GM23338 (cell line): ENCODE measurements at regions not wholly inside any gene's neighbourhood (a gene's known extent, or its start where the extent isn't known, plus 50 kb on each side); places are given as distances from the start of the nearest gene placed in this dataset.

Experiments
- ATAC-seq: fragments of 200-7000 bp; cut with Tn5 transposase; 3 replicates; pipeline ENCODE4 v1.9.1; 2020
- DNase-seq: peaks from one replicate; pipeline ENCODE4 v3.0.0-alpha.2; 2015; ENCODE audit warnings: low spot score
- H2AFZ ChIP-seq: fragments of 200-600 bp; sonication (generic); 2 replicates; pipeline ENCODE4 v1.8.0; 2016; ENCODE audit warnings: antibody characterized with exemption, mild to moderate bottlenecking, moderate library complexity
- H3F3A ChIP-seq: fragments of 200-600 bp; sonication (generic); replicated peaks from 2 replicates; pipeline ENCODE4 v1.8.0; 2017; ENCODE audit warnings: antibody characterized with exemption, mixed run types, low read depth
- H3K27ac ChIP-seq: fragments of 200-600 bp; sonication (generic); 2 replicates; pipeline ENCODE4 v1.6.1; 2016; ENCODE audit warnings: low read depth
- H3K27me3 ChIP-seq: fragments of 200-600 bp; sonication (generic); 2 replicates; pipeline ENCODE4 v1.8.0; 2016; ENCODE audit warnings: mild to moderate bottlenecking, mixed run types, moderate library complexity; ENCODE audit not compliant: insufficient read depth
- H3K36me3 ChIP-seq: fragments of 200-600 bp; sonication (generic); 2 replicates; pipeline ENCODE4 v1.8.0; 2016; ENCODE audit warnings: mild to moderate bottlenecking; ENCODE audit not compliant: insufficient read depth
- H3K4me1 ChIP-seq: fragments of 200-600 bp; sonication (generic); 2 replicates; pipeline ENCODE4 v1.8.0; 2016; ENCODE audit warnings: mild to moderate bottlenecking, moderate library complexity; ENCODE audit not compliant: insufficient read depth
- H3K4me2 ChIP-seq: fragments of 200-600 bp; sonication (generic); 2 replicates; pipeline ENCODE4 v1.7.1; 2017; ENCODE audit warnings: mixed run types
- H3K4me3 ChIP-seq: fragments of 200-600 bp; sonication (generic); 2 replicates; pipeline ENCODE4 v1.6.1; 2016; ENCODE audit warnings: mixed run types
- H3K79me2 ChIP-seq: fragments of 200-600 bp; sonication (generic); replicated peaks from 2 replicates; pipeline ENCODE4 v1.8.0; 2017; ENCODE audit warnings: mild to moderate bottlenecking; ENCODE audit not compliant: insufficient read depth
- H3K9me2 ChIP-seq: fragments of 200-600 bp; sonication (generic); 2 replicates; pipeline ENCODE4 v1.8.0; 2017; ENCODE audit not compliant: insufficient read depth
- H4K20me1 ChIP-seq: fragments of 200-600 bp; sonication (generic); replicated peaks from 2 replicates; pipeline ENCODE4 v1.8.0; 2017; ENCODE audit warnings: mild to moderate bottlenecking; ENCODE audit not compliant: insufficient read depth
- H3K27ac Mint-ChIP-seq: 2 replicates; pipeline ENCODE4 v1.8.0; 2020; ENCODE audit warnings: inconsistent platforms, mild to moderate bottlenecking, moderate library complexity, mixed read lengths
- H3K27me3 Mint-ChIP-seq: 3 replicates; pipeline ENCODE4 v1.8.0; 2022; ENCODE audit warnings: low read depth, mild to moderate bottlenecking, moderate library complexity, mixed read lengths, inconsistent platforms; ENCODE audit not compliant: insufficient read depth, poor library complexity
- H3K36me3 Mint-ChIP-seq: 3 replicates; pipeline ENCODE4 v1.8.0; 2021; ENCODE audit warnings: low read depth, mild to moderate bottlenecking, inconsistent platforms, moderate library complexity, mixed read lengths
- H3K4me1 Mint-ChIP-seq: 3 replicates; pipeline ENCODE4 v1.8.0; 2020; ENCODE audit warnings: mild to moderate bottlenecking, inconsistent platforms, mixed read lengths
- H3K4me3 Mint-ChIP-seq: 3 replicates; pipeline ENCODE4 v1.8.0; 2021; ENCODE audit warnings: moderate library complexity, mild to moderate bottlenecking, inconsistent platforms, mixed read lengths
- H3K9me3 Mint-ChIP-seq: 3 replicates; pipeline ENCODE4 v1.8.0; 2020; ENCODE audit warnings: moderate library complexity, mild to moderate bottlenecking, inconsistent platforms, mixed read lengths
- CREB1 ChIP-seq: fragments of 250-450 bp; sonication (Bioruptor Pico); IDR thresholded peaks from 2 replicates; pipeline ENCODE4 v1.5.0; 2020; ENCODE audit warnings: low read depth, mild to moderate bottlenecking, moderate library complexity
- CTCF ChIP-seq, 2 experiments: fragments of 200-600 bp in 1 of 2; sonication (generic) in 1 of 2; conservative IDR thresholded peaks; 2 replicates each; pipeline versions ENCODE4 v1.5.1 to v1.6.1; 2016 to 2017; ENCODE audit warnings: antibody characterized with exemption in 2 of 2, low read depth in 2 of 2, mild to moderate bottlenecking in 2 of 2, moderate library complexity in 1 of 2
- ETS1 ChIP-seq: IDR thresholded peaks from 2 replicates; pipeline ENCODE4 v1.6.1; 2016; ENCODE audit warnings: antibody characterized with exemption
- EZH2 ChIP-seq: fragments of 200-600 bp; sonication (generic); IDR thresholded peaks from one replicate; pipeline ENCODE4 v1.8.0; 2017; ENCODE audit warnings: antibody characterized with exemption, mild to moderate bottlenecking, low read depth; ENCODE audit not compliant: unreplicated experiment
- EZH2phosphoT487 ChIP-seq: fragments of 200-600 bp; sonication (generic); IDR thresholded peaks from one replicate; pipeline ENCODE4 v1.8.1; 2018; ENCODE audit warnings: antibody characterized with exemption; ENCODE audit not compliant: unreplicated experiment
- NANOG ChIP-seq: IDR thresholded peaks from 2 replicates; pipeline ENCODE4 v1.6.1; 2016; ENCODE audit warnings: antibody characterized with exemption, borderline replicate concordance
- POLR2AphosphoS5 ChIP-seq: IDR thresholded peaks from 2 replicates; pipeline ENCODE4 v1.6.1; 2016; ENCODE audit warnings: antibody characterized with exemption, low read depth
- REST ChIP-seq: IDR thresholded peaks from one replicate; pipeline ENCODE4 v1.6.1; 2018; ENCODE audit warnings: antibody characterized with exemption; ENCODE audit not compliant: unreplicated experiment
- STAT1 ChIP-seq: IDR thresholded peaks from one replicate; pipeline ENCODE4 v1.6.1; 2016; ENCODE audit warnings: antibody characterized with exemption; ENCODE audit not compliant: unreplicated experiment
- ZNF114 ChIP-seq: fragments of 250-450 bp; sonication (Bioruptor Pico); IDR thresholded peaks from 2 replicates; pipeline ENCODE4 v1.5.0; 2020; ENCODE audit warnings: mild to moderate bottlenecking, moderate library complexity
- ZNF331 ChIP-seq: fragments of 250-450 bp; sonication (Bioruptor Pico); IDR thresholded peaks from 2 replicates; pipeline ENCODE4 v1.5.0; 2020; ENCODE audit warnings: low read depth, mild to moderate bottlenecking, moderate library complexity
- ZNF462 ChIP-seq: fragments of 250-450 bp; sonication (Bioruptor Pico); IDR thresholded peaks from 2 replicates; pipeline ENCODE4 v1.5.0; 2020; ENCODE audit warnings: mild to moderate bottlenecking, moderate library complexity

GRCh38 chr5:96509721-96510350 is 76.8 kb upstream of the PCSK1 start (continued):
- no peak for TF ChIP-seq REST

GRCh38 chr5:96516631-96517071 is 83.6 kb upstream of the PCSK1 start:
- no peak for ATAC-seq
- no peak overlapping the region for H3K4me2 ChIP-seq
- TF ChIP-seq ZNF331 (CRISPR knock-in tag) (no peak), CTCF (conservative IDR thresholded peaks at IDR 0.05; ENCODE audit: low read depth in 2 of 2) (no peak), STAT1 (no peak), NANOG (no peak), EZH2phosphoT487 (no peak), ZNF114 (CRISPR knock-in tag) (no peak), POLR2AphosphoS5 (no peak), ZNF462 (no peak), CREB1 (no peak), EZH2 (no peak), ETS1 (no peak)

More at GRCh38 chr5:96516631-96517071, 83.6 kb upstream of the PCSK1 start:
- Mint-ChIP-seq H3K9me3 (no peaks in the 10 kb centered on the region), H3K27ac (no peak overlapping the region), H3K4me1 (no peaks in the 10 kb centered on the region), H3K4me3 (no peak overlapping the region), H3K36me3 (no peaks in the 10 kb centered on the region), H3K27me3 (no peaks in the 10 kb centered on the region)
- H3K79me2 ChIP-seq, result no peaks in the 10 kb centered on the region
- H3K36me3 ChIP-seq, result no peaks in the 10 kb centered on the region
- H3K27ac ChIP-seq, result no peak overlapping the region
- no peaks in the 10 kb centered on the region for H3F3A ChIP-seq
- H3K4me1 ChIP-seq, result no peaks in the 10 kb centered on the region
- no peaks in the 10 kb centered on the region for H4K20me1 ChIP-seq
- no peak overlapping the region for H2AFZ ChIP-seq
- peaks cover 3% of the 10 kb centered on the region; the same call in 1 of the 2 replicates for H3K9me2 ChIP-seq
- no peaks in the 10 kb centered on the region for H3K27me3 ChIP-seq
- DNase-seq, result no peak
- H3K4me3 ChIP-seq, result no peak overlapping the region
